ENCODE measurements at regions not wholly inside any gene's neighbourhood (a gene's known extent, or its start where the extent isn't known, plus 50 kb on each side); places are given as distances from the start of the nearest gene placed in this dataset.

- TF ChIP-seq CTCF (IDR thresholded peaks at IDR 0.05; ENCODE audit: low read length) (no peak), EZH2 (optimal IDR thresholded peaks at IDR 0.05; ENCODE audit: low read depth, low read length) (no peak)
Measured at GRCh38 chr2:204470621-204471196, 74.6 kb upstream of the PARD3B start.
